Parathyroid adenoma (tissue), 2 donors: ENCODE measurements at regions not wholly inside any gene's neighbourhood (a gene's known extent, or its start where the extent isn't known, plus 50 kb on each side); places are given as distances from the start of the nearest gene placed in this dataset.

ENCODE experiments used
- H2AFZ ChIP-seq: fragments of 300-600 bp; sonication (generic); one replicate; pipeline ENCODE4 v1.7.0; 2017; ENCODE audit warnings: antibody characterized with exemption, mild to moderate bottlenecking
- H3K27ac ChIP-seq: fragments of 300-600 bp; sonication (generic); one replicate; pipeline ENCODE4 v1.7.0; 2017
- H3K27me3 ChIP-seq: fragments of 300-600 bp; sonication (generic); one replicate; pipeline ENCODE4 v1.7.0; 2017; ENCODE audit warnings: low read length; ENCODE audit not compliant: control insufficient read depth, insufficient read depth
- H3K36me3 ChIP-seq: fragments of 300-600 bp; sonication (generic); one replicate; pipeline ENCODE4 v1.7.0; 2017; ENCODE audit warnings: low read length; ENCODE audit not compliant: control insufficient read depth, insufficient read depth
- H3K4me1 ChIP-seq: fragments of 300-600 bp; sonication (generic); one replicate; pipeline ENCODE4 v1.7.0; 2017; ENCODE audit warnings: control low read depth
- H3K4me2 ChIP-seq: fragments of 300-600 bp; sonication (generic); one replicate; pipeline ENCODE4 v1.7.0; 2017; ENCODE audit warnings: low read length
- H3K4me3 ChIP-seq: fragments of 300-600 bp; sonication (generic); one replicate; pipeline ENCODE4 v1.7.0; 2017; ENCODE audit warnings: low read depth, low read length
- H3K79me2 ChIP-seq: fragments of 300-600 bp; sonication (generic); one replicate; pipeline ENCODE4 v1.7.0; 2017; ENCODE audit warnings: control low read depth
- H3K9ac ChIP-seq: fragments of 300-600 bp; sonication (generic); one replicate; pipeline ENCODE4 v1.7.0; 2017; ENCODE audit warnings: mild to moderate bottlenecking
- H3K9me3 ChIP-seq: fragments of 300-600 bp; sonication (generic); one replicate; pipeline ENCODE4 v1.7.0; 2017; ENCODE audit warnings: low read length; ENCODE audit not compliant: control insufficient read depth
- TF ChIP-seq, protein P1 (sequence below): fragments of 300-600 bp; sonication (generic); IDR thresholded peaks from one replicate; pipeline ENCODE4 v1.7.0; 2017; ENCODE audit warnings: antibody characterized with exemption, mild to moderate bottlenecking
- donor health status: primary hyperparathyroidism.

DNA sequence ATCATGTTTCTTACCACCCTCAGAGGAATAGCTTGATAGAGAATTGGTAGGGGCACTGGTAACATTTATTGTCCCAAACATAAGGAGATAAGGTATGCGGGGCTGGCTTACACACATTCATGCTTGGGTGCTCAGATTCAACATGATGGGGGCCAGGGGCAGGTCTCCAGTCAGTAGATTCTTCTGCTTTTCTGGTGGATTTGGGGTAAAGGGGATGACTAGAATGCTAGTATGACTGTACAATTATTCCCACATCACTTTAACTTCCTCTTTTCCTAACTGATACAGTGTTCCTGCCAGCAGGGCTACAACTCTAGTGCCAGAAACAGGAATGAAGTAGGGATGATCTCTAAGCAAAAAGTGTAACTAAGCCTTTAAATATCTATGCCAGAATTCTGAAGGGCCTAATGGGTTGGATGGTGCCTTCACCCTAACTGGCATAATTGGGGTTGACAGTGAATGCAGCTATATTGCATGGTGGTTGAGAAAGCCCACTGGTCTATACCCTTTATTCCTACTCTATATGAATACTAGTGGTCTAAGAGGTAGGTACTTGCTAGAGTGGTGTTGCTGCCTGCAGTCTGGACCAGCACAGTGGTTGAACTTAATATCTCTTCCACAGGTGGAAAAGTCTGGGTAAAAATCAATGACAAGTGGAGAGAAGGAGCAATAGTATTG lies 117.4 kb downstream of the IL12A start:
- TF ChIP-seq, protein P1, sequence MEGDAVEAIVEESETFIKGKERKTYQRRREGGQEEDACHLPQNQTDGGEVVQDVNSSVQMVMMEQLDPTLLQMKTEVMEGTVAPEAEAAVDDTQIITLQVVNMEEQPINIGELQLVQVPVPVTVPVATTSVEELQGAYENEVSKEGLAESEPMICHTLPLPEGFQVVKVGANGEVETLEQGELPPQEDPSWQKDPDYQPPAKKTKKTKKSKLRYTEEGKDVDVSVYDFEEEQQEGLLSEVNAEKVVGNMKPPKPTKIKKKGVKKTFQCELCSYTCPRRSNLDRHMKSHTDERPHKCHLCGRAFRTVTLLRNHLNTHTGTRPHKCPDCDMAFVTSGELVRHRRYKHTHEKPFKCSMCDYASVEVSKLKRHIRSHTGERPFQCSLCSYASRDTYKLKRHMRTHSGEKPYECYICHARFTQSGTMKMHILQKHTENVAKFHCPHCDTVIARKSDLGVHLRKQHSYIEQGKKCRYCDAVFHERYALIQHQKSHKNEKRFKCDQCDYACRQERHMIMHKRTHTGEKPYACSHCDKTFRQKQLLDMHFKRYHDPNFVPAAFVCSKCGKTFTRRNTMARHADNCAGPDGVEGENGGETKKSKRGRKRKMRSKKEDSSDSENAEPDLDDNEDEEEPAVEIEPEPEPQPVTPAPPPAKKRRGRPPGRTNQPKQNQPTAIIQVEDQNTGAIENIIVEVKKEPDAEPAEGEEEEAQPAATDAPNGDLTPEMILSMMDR: no peak
- Histone ChIP-seq H3K9me3 (no peaks in the 10 kb centered on the region), H3K27ac (no peak overlapping the region), H2AFZ (no peak overlapping the region), H3K4me3 (no peak overlapping the region), H3K79me2 (no peaks in the 10 kb centered on the region), H3K27me3 (no peaks in the 10 kb centered on the region), H3K36me3 (no peaks in the 10 kb centered on the region), H3K4me2 (no peak overlapping the region), H3K9ac (no peak overlapping the region), H3K4me1 (no peaks in the 10 kb centered on the region)

GRCh38 chr3:160106905-160107861 lies 118.0 kb upstream of the C3orf80 start:
- Histone ChIP-seq H3K27me3 (no peaks in the 10 kb centered on the region), H3K36me3 (no peaks in the 10 kb centered on the region), H3K9ac (no peak overlapping the region), H3K9me3 (no peaks in the 10 kb centered on the region), H3K79me2 (no peaks in the 10 kb centered on the region), H2AFZ (no peak overlapping the region), H3K27ac (no peak overlapping the region), H3K4me2 (no peak overlapping the region), H3K4me3 (no peak overlapping the region), H3K4me1 (no peaks in the 10 kb centered on the region)
- TF ChIP-seq, protein P1: no peak

DNA sequence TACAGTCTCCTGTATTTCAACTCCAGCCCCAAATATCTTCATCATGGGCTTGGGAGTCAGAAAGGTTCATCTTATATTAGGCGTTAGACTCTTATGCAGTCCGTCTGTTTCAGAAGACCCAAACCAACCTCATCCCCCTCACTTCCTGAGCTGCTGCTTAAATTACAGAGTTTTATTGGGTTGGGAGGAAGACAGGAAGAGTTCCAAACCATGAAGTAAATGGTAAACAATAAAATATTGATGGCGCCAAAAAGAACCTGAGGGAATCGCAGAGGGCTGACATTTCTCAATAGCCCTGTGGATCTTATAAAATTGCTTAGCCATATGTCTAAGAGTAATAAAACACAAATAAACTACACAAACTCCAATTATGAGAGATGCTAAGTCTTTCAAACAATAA lies 116.9 kb upstream of the C3orf80 start:
- Histone ChIP-seq H3K4me3 (no peak overlapping the region), H3K27me3 (no peaks in the 10 kb centered on the region), H3K79me2 (no peaks in the 10 kb centered on the region)

DNA sequence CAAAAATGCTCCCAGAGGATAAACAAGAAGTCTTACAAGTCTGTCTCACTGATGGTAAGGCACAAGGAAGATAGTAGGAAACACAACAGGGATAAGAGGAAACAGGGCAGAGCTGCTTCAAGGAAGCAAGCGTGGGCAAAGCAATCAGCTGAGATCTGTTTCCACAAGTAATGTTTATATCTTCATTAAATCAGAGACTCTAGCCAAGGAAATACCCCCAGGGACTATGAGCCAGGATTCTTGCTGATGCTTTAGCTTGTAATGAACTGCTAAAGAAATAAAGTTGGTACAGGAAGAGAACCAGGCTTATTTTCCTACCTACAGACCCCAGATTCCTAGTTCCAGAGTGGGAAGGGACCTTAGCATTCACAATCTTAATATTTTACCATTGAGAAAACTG lies 112.7 kb upstream of the C3orf80 start:
- no peaks in the 10 kb centered on the region for H3K36me3 ChIP-seq
- H3K9ac ChIP-seq: no peak overlapping the region
- TF ChIP-seq, protein P1: no peak
- no peak overlapping the region for H3K4me2 ChIP-seq
- H3K9me3 ChIP-seq: no peaks in the 10 kb centered on the region
- no peak overlapping the region for H3K4me3 ChIP-seq
- no peak overlapping the region for H3K27ac ChIP-seq
- no peak overlapping the region for H2AFZ ChIP-seq
- no peaks in the 10 kb centered on the region for H3K27me3 ChIP-seq
- no peaks in the 10 kb centered on the region for H3K79me2 ChIP-seq
- H3K4me1 ChIP-seq: no peaks in the 10 kb centered on the region

More for the DNA sequence above, 116.9 kb upstream of the C3orf80 start:
- no peak overlapping the region for H3K27ac ChIP-seq
- no peak overlapping the region for H2AFZ ChIP-seq
- no peaks in the 10 kb centered on the region for H3K9me3 ChIP-seq
- TF ChIP-seq, protein P1: no peak
- H3K4me1 ChIP-seq: no peaks in the 10 kb centered on the region
- no peak overlapping the region for H3K4me2 ChIP-seq
- H3K9ac ChIP-seq: no peak overlapping the region
- H3K36me3 ChIP-seq: no peaks in the 10 kb centered on the region
